HG02763 (cell line): ENCODE measurements at regions not wholly inside any gene's neighbourhood (a gene's known extent, or its start where the extent isn't known, plus 50 kb on each side); places are given as distances from the start of the nearest gene placed in this dataset.
"Not testable (repeated sequence)": the region's sequence is repeated elsewhere in the genome, so short reads cannot be mapped to it uniquely, and the experiment has no call there.

ENCODE experiments used
- ATAC-seq: cut with Tn5 transposase; IDR thresholded peaks from one replicate; pipeline ENCODE4 v1.9.1; 2021; ENCODE audit warnings: mild to moderate bottlenecking, moderate library complexity; ENCODE audit not compliant: unreplicated experiment

DNA sequence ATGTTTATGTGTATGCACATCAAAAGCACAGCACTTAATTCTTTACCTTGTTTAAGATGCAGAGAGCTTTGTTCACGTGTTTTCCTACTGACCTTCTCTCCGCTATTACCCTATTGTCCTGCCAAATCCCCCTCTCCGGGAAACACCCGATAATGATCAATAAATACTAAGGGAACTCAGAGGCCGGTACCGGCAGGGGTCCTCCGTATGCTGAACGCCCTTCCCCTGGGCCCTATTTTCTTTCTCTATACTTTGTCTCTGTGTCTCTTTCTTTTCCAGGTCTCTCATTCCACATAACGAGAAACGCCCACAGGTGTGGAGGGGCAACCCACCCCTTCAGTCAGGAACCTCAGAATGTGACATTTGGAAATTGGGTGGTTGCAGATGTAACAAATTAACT, 160.1 kb downstream of the ADRA2C start:
- ATAC-seq: not testable (repeated sequence)

DNA sequence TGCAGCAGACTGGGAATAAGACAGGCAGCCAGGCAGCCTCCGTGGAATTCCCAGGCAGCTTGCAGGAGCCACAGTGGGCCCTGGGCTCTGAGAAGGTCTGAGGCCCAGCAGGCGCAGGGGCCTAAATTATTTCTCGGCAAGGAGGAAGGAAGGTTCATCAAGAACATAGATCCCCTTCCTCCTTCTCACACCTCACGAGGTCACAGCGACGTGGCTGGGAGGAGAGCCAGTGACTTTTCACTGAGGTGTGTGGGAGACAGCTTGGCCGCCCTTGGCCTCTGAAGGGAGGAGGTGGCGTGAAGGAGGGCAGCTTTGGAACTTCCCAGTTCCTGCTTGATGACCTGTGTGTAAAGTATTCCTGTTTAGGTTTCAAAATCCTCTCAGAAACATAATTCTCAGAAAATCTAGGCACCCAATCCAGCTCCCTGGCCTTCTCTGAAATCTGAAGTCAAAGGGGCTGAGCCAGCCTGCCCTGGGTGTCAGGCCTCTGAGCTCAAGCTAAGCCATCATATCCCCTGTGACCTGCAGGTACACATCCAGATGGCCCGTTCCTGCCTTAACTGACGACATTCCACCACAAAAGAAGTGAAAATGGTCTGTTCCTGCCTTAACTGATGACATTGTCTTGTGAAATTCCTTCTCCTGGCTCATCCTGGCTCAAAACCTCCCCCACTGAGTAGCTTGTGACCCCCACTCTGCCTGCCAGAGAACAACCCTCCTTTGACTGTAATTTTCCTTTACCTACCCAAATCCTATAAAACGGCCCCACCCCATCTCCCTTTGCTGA, 161.0 kb downstream of the ADRA2C start:
- not testable (repeated sequence) for ATAC-seq

DNA sequence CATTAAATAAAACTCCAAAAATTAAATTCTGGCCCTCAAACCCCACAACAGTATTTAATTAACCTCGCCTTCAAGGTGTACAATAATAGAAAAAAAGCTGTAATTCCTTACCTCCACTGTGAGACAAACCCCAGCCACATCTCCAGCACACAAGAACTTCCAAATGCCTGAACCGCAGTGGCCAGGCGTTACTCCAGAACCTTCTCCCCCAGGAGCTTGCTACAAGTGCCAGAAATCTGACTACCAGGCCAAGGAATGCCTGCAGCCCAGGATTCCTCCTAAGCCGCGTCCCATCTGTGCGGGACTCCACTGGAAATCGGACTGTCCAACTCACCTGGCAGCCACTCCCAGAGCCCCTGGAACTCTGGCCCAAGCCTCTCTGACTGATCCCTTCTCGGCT, 163.2 kb downstream of the ADRA2C start:
- not testable (repeated sequence) for ATAC-seq

DNA sequence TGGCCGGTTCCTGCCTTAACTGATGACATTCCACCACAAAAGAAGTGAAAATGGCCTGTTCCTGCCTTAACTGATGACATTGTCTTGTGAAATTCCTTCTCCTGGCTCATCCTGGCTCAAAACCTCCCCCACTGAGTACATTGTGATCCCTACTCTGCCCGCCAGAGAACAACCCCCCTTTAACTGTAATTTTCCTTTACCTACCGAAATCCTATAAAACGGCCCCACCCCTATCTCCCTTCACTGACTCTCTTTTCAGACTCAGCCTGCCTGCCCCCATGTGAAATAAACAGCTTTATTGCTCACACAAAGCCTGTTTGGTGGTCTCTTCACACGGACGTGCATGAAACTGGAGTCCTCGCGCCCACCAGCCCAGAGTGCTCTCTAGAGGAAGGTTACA, 166.5 kb downstream of the ADRA2C start:
- not testable (repeated sequence) for ATAC-seq

DNA sequence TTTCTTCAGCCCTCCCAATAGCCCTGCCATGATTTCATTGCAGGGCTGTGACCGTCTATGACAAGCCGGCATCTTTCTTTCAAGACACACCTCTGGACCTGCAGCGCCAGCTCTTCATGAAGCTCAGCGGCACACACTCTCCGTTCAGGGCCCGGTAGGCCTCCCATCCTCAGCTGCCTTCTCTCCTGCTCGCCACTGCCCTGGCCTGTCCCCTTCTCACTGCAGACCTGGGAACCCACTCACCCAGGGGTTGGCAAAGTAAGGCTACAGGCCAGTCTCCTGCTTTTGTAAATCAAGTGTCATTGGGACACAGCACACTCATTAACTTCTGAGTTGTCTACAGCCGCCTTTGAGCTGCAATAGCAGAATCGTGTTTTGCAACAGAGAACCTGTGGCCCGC, 169.2 kb downstream of the ADRA2C start:
- ATAC-seq: not testable (repeated sequence)

DNA sequence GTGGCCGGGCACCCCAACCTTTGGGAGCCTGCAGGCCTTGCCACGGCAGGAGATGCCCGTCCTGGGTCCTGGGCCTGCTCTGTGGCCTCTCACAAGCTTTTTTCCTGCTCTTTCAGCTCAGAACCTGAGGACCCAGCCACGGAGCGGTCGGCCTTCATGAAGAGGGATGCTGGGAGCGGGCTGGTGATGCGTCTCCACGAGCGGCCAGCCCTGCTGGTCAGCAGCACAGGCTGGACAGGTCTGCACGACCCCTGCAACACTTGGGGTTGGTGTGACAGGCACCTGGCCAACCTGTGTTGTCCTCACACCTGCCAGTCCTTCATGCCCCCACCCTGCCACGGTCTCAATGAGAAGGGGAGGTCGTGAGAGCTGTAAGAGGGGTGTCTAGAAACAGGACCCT, 170.0 kb downstream of the ADRA2C start:
- no peak for ATAC-seq

DNA sequence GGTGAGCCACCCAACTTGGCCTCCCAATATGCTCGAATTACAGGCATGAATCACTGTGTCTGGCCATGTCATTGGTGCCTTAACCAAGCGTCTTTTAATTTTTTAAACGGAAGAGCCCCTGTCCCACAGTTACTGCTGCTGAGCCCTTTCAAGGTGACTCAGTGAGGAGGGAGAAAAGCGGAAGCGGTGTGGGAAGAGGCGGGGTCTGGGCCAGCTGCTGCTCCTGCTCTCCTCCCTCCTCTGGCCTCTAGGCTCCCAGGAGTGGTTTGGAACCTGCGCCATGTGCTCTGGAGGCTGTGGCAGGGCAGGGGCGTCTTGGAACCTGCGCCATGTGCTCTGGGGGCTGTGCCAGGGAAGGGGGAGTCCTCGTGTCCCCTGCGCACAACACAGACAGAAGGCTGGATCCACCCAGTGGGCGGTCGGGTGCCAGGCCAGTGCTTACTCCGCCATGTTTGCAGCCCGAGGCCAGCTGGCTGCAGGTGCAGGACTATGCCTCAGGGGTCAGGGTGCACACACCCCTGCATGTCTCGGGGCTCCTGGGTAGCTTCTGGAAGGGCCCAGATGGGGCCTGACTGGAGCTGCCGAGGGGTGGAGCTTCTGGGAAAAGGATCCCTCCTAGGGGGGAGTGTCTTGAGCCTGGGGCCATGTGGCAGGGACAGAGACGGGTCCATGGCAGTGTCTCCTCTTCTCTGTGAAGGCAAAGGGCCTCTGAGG, 171.8 kb downstream of the ADRA2C start:
- not testable (repeated sequence) for ATAC-seq

DNA sequence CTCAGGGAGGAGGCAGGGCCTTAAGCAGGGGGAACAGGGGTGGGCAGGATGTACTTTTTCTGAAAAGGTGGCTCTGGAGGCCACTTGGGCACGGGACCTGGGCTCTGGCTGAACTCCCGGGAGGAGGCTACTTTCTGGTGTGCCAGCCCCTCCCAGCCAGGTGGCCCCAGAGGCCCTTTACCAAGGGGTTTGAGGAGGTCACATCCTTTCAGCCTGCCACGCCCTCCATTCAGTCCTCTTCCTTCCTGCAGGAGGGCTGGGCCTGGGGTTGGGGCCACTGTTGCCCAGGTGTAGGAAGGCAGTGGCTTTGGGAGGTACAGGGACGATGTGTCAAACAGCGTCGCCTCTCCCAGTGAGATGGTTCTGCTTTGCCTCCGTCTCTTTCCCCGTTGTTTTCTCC, 172.5 kb downstream of the ADRA2C start:
- not testable (repeated sequence) for ATAC-seq

DNA sequence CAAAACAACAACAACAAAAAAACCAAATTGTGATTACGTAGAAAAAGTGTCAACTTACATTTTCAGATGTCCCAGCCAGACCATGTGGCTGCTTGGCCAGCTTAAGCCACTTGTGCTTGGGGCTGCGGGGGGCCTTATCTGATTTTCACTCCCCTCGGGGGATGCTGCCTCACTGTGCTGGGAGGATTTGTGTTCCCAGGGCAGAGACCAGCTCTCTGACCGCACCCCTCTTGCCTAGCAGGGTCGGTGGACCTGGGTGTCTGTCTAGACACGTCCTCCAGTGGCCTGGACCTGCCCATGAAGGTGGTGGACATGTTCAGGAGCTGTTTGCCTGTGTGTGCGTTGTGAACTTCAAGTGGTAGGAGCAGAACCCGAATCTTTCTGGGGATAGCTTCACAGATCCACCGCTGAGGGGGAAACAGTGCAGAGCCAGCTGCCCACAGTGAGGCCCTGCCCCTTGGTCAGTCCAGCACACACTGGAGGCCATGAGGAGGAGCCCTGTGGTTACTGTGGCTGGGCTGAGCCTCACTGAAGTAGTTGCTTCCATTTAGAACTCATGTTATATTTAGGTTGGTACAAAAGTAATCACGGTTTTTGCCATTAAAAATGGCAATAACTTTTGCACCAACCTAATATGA, 173.9 kb downstream of the ADRA2C start:
- not testable (repeated sequence) for ATAC-seq

DNA sequence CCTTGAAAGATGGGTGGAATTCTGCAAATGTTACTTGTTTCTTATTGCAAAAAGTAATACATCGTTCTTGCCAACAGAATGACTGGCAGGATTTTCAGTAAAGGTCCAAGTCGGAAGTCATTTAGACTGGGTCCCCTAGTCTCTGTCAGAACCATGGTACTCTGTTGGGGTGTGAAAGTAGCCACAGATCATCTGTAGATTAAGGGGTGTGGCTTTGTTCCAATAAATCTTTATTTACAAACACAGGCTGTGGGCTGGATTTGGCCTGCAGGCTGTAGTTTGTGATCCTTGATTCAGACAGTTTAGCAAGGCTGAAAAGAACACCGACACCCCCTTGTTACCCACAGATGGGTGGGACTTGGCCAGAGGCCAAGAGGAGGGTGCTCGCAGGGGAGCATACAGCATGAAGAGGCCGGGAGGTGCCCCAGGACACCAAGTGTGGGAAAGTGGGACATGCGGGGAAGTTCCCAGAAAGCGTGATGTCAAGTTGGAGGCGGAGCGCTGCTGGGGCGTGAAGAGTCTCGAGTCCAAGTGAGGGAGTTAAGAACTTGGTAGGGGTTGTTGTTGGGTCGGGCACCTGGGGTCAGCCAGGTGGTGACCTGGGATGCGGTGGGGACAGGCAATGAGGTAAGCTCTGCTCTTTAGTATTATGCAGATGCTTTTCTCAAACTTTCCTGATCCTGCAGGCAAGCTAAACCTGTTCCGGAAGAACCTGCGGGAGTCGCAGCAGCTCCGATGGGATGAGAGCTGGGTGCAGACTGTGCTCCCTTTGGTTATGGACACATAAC, 175.7 kb downstream of the ADRA2C start:
- ATAC-seq: not testable (repeated sequence)

DNA sequence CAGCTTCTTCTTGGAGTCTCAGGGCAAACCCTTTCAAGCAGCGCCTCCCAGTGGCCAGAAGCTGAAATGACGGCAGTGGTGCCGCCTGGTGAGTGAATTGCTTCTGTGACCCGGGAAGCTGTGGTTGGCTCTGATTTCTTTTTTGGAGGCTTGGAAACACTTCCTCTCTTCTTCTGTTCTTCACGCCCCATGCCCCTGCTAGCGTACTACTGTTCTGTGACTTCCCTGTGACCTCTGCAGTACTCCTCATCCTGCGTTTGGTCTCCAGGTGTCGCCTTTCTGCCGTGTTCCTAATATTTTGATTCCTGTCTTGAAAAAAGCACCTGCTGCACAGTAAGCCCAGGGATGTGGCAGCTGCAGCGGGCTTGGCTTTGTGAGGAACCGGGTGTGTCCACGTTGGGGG, 176.4 kb downstream of the ADRA2C start:
- ATAC-seq: not testable (repeated sequence)

DNA sequence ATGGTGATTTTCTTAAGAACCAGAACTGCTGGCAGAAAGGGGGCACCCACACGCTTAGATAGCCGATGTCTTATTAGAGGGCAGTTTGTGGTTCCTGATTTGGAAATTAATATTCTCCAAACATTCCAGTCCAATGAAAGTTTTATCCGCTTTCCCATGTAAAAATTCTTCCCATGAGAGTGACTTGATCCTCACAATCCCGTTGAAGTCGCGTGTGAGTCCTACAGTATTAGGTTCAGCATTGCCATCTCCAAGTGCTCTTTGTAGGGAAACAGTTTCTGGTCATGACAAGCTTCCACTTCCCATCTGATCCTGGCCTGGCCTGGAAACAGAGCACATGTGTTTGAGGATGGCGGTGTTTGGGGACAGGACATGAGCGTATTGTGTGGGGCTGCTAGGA, 176.9 kb downstream of the ADRA2C start:
- ATAC-seq: not testable (repeated sequence)

DNA sequence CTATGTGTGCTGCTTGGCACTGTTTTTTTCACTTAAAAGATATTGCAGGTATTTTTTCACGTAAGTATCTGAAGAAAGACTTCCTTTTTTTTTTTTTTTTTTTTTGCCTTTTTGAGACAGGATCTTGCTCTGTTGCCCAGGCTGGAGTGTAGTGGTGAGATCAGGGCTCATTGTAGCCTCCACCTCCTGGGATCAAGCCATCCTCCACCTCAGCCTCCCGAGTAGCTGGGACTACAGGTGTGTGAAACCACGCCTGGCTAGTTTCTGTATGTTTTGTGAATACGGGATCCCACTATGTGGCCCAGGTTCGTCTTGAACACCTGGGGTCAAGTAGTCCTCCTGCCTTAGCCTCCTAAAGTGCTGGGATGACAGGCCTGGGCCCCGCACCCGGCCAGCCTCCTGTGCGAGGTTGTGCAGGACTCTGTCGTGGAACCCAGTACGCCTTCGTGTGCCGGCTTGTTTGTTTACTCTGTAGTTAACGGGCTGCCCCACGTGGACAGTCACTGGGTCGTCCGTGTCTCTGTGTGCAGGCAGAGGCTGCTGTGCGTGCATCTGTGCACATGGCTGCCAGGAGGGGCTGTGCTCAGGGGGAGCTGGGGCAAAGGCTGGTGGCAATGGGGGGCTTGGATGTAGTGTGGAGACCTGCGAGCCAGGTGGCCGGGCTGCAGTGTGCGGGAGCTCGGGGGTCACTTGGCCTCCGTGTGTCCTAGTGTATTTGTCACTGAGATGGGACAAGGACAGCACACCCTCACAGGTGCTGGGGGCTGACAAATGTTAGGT, 179.5 kb downstream of the ADRA2C start:
- no peak for ATAC-seq

DNA sequence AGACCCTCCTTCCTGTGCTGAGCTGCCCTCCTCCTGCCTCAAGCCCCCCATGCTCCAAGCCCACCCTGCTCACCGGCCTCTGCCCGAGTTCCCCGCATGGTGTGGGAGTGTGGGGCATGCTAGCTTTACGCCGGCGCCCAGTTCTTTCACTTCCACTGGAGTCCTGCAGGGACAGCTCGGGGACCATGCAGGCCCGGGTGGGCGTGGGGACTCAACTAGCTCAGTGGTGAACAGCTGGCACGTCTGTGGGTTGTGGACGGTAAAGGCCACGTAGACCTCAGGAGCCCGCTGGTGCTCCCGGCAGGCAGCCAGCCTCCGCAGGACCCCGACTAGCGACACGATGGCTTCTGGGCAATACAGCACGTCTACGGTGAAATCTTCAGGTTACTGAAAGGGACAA, 180.4 kb downstream of the ADRA2C start:
- ATAC-seq: not testable (repeated sequence)

DNA sequence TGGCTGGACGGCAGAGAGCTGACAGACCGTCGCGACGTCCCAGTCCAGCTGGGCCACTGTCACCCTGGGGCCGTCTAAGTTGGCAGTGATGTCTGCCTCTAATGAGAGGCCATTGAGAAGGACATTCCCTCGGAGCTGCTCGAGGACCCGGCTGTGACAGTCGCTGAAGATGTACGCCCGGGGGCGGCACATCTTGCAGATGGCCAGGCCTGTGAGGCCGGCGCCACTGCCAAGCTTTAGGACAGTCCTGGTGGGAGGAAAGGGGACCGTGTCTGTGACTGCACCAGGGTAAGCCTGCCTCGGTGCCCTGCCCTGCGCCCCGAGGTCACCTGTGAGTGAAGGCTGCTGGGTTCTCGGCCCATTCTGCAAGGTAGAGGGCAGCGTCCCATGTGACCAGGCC, 181.6 kb downstream of the ADRA2C start:
- not testable (repeated sequence) for ATAC-seq

DNA sequence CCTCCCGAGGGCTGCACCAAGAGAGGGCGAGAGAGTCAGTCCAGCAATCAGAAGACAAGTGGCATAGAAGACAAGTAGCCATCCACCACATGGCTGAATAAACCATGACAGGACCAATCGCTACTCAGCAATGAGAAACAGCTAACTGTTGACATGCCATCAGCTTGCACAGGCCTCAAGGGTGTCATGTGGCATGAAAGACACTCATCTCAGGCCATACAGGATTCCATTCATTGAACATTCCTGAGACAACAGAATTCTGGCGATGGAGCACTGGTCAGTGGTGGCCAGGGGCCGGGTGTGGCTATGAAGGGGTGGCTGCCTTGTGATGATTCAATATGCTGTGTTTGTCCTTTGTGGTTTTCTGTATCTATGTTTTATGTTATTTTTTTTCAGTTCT, 182.0 kb downstream of the ADRA2C start:
- not testable (repeated sequence) for ATAC-seq

DNA sequence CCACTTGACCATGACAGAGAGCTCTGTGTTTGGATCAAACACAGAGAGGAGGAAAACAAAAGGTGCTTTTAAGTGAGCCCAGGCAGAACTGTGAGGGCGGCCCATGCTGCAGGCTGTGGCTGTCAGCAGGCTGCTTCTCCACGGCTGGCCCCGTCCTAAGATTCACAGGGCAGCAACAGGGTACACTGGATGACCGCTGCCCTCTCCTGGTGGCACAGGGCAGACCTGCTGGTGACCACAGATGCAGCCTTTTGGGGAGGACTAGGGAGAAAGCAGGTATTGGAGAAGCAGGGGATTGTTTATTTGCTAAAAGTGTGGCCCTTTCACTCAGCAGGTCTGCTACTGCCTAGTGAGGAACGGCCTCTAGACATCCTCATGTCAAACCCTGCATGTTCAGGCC, 183.7 kb downstream of the ADRA2C start:
- ATAC-seq: not testable (repeated sequence)

DNA sequence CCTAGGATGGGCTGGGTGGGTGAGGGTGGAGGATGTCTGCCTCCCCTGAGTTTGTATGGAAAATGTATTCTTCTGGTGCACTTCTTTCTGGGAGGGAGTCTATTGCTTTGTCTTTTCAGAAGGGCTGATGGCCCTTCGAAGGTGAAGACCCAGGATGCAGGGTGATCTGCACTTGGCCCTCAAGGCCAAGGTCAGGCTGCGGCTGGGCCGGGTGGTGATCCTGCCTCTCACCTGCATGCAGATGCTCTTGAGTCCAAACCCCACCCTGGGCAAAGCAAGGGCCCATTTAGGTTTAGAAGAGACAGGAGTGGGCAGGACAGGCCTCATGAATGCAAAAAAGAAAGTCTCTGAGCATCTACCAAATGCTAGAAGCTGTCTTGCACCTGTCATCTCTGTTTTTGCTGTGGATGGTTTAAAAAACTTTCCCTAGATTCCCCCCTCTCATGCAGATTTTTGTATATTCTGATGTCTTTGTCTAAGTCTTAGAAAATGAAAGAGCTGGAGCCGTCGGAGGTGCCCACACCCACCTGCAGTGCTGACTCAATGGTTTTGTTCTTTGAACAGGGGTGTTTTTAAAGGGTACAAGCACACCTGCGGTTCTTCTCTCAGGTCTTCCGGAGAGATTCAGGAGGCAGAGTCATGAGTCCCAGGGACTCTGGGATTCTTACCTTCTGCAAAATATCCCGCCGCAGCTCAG, 186.4 kb downstream of the ADRA2C start:
- ATAC-seq: not testable (repeated sequence)

DNA sequence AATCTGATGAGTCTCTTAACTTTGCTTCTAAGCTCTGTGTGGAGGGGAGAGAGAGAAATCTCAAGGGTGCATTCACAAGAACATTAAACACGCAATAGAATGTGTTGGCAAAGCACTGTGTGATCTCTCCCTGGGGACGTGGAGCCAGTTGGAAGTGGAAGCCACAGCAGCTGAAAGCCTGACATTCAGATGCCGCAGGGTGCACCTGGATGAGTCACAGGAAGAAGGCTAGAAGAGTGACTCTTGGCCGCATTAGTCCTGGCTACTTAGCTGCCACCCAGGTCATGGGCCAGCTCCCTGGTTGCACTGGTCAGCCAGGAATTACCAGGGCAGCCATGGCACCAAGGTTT, 186.9 kb downstream of the ADRA2C start:
- ATAC-seq: not testable (repeated sequence)
